H7 (cell line): ENCODE measurements at regions not wholly inside any gene's neighbourhood (a gene's known extent, or its start where the extent isn't known, plus 50 kb on each side); places are given as distances from the start of the nearest gene placed in this dataset.

Source experiments
- DNase-seq: peaks from one replicate; pipeline ENCODE4 v3.0.0; 2012
- H3K27me3 ChIP-seq: 2 replicates; pipeline ENCODE4 v1.6.0; 2011; ENCODE audit warnings: mild to moderate bottlenecking, low read length; ENCODE audit not compliant: control insufficient read depth, insufficient read depth
- H3K36me3 ChIP-seq: replicated peaks from 2 replicates; pipeline ENCODE4 v1.5.1; 2011; ENCODE audit warnings: low read length; ENCODE audit not compliant: control insufficient read depth, insufficient read depth
- H3K4me3 ChIP-seq: 2 replicates; pipeline ENCODE4 v1.5.1; 2011; ENCODE audit warnings: low read depth, mild to moderate bottlenecking, control low read depth, low read length, moderate library complexity; ENCODE audit not compliant: insufficient read depth

- Histone ChIP-seq H3K36me3 (no peaks in the 10 kb centered on the region), H3K4me3 (no peak overlapping the region), H3K27me3 (no peaks in the 10 kb centered on the region)
- DNase-seq = no peak
Observed at GRCh38 chr2:143903172-143903856, 616.6 kb downstream of the ZEB2 start.

GRCh38 chr2:143901185-143901842 is 618.6 kb downstream of the ZEB2 start:
- Histone ChIP-seq H3K36me3 (no peaks in the 10 kb centered on the region), H3K4me3 (no peak overlapping the region), H3K27me3 (no peaks in the 10 kb centered on the region)
- DNase-seq = no peak

- DNase-seq = no peak
- no peaks in the 10 kb centered on the region for H3K36me3 ChIP-seq
- no peak overlapping the region for H3K4me3 ChIP-seq
- no peaks in the 10 kb centered on the region for H3K27me3 ChIP-seq
Observed at GRCh38 chr2:143899987-143900386, 619.9 kb downstream of the ZEB2 start.

- Histone ChIP-seq H3K27me3 (peaks cover 1% of the 10 kb centered on the region; the same call in 1 of the 2 replicates), H3K4me3 (no peak overlapping the region), H3K36me3 (no peaks in the 10 kb centered on the region)
- no peak for DNase-seq
Observed at GRCh38 chr2:143893371-143893770, 626.5 kb downstream of the ZEB2 start.

- Histone ChIP-seq H3K4me3 (no peak overlapping the region), H3K27me3 (peaks cover 3% of the 10 kb centered on the region; the same call in 1 of the 2 replicates), H3K36me3 (no peaks in the 10 kb centered on the region)
- peak; percentile 59 for DNase-seq
Observed at GRCh38 chr2:143891879-143892308, 628.0 kb downstream of the ZEB2 start.

- no peak overlapping the region for H3K4me3 ChIP-seq
Observed at GRCh38 chr2:143890798-143891197, 629.1 kb downstream of the ZEB2 start.

GRCh38 chr2:143889216-143889615 is 630.7 kb downstream of the ZEB2 start:
- H3K4me3 ChIP-seq = no peak overlapping the region
- no peaks in the 10 kb centered on the region for H3K36me3 ChIP-seq
- peaks cover 3% of the 10 kb centered on the region; the same call in 1 of the 2 replicates for H3K27me3 ChIP-seq
- no peak for DNase-seq

More at GRCh38 chr2:143890798-143891197, 629.1 kb downstream of the ZEB2 start:
- H3K36me3 ChIP-seq = no peaks in the 10 kb centered on the region
- H3K27me3 ChIP-seq = peaks cover 3% of the 10 kb centered on the region; the same call in 1 of the 2 replicates
- no peak for DNase-seq

- no peak overlapping the region for H3K4me3 ChIP-seq
- no peak for DNase-seq
- H3K27me3 ChIP-seq = 0 out of 2 replicates have a peak, but pooled peaks cover 1% of the 10 kb centered on the region
- H3K36me3 ChIP-seq = no peaks in the 10 kb centered on the region
Observed at GRCh38 chr2:143885461-143885860, 634.5 kb downstream of the ZEB2 start.

- Histone ChIP-seq H3K36me3 (no peaks in the 10 kb centered on the region), H3K27me3 (no peaks in the 10 kb centered on the region), H3K4me3 (no peak overlapping the region)
- no peak for DNase-seq
Observed at GRCh38 chr2:143881246-143881645, 638.7 kb downstream of the ZEB2 start.

- no peak for DNase-seq
- H3K27me3 ChIP-seq = no peaks in the 10 kb centered on the region
- no peak overlapping the region for H3K4me3 ChIP-seq
- no peaks in the 10 kb centered on the region for H3K36me3 ChIP-seq
Observed at GRCh38 chr2:143877876-143878530, 641.9 kb downstream of the ZEB2 start.

- Histone ChIP-seq H3K4me3 (no peak overlapping the region), H3K27me3 (no peaks in the 10 kb centered on the region), H3K36me3 (no peaks in the 10 kb centered on the region)
- DNase-seq = peak; percentile 28
Observed at GRCh38 chr2:143877056-143877455, 642.9 kb downstream of the ZEB2 start.

GRCh38 chr2:143875295-143876233 is 644.4 kb downstream of the ZEB2 start:
- H3K36me3 ChIP-seq = no peaks in the 10 kb centered on the region
- DNase-seq = no peak
- H3K4me3 ChIP-seq = no peak overlapping the region

GRCh38 chr2:143873886-143874285 is 646.0 kb downstream of the ZEB2 start:
- Histone ChIP-seq H3K4me3 (no peak overlapping the region), H3K36me3 (no peaks in the 10 kb centered on the region), H3K27me3 (no peaks in the 10 kb centered on the region)
- no peak for DNase-seq

More at GRCh38 chr2:143875295-143876233, 644.4 kb downstream of the ZEB2 start:
- H3K27me3 ChIP-seq = no peaks in the 10 kb centered on the region

- Histone ChIP-seq H3K36me3 (no peaks in the 10 kb centered on the region), H3K4me3 (no peak overlapping the region), H3K27me3 (no peaks in the 10 kb centered on the region)
- no peak for DNase-seq
Observed at GRCh38 chr2:143870696-143871095, 649.2 kb downstream of the ZEB2 start.
